ENCODE measurements at regions not wholly inside any gene's neighbourhood (a gene's known extent, or its start where the extent isn't known, plus 50 kb on each side); places are given as distances from the start of the nearest gene placed in this dataset.
A peak's percentile ranks its signal among the peaks of the same experiment; 100 is the strongest.

DNA sequence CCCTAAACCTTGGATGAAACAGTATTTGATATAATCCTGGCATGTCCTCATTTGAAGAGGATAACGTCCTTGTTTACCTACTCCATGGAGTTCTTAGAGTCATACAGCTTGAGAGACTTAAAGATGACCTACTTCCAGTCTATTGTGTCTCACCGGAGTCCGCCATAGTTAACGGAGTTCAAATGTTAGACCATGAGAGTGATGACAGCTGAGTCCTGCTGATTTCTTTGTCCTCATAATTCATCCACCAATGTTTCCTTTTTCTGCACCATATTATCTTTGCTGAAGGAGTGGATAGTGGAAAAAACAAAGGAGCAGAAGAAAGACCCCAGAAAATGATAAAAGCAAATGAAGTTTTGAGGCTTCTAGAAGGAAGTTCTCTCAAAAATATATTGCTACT is 75.8 kb upstream of the HIF1A start:
- no peak overlapping the region for H3K4me2 ChIP-seq (ENCODE audit: low read length)
- no peaks in the 10 kb centered on the region for H3K79me2 ChIP-seq (ENCODE audit: insufficient read depth, low read length)

DNA sequence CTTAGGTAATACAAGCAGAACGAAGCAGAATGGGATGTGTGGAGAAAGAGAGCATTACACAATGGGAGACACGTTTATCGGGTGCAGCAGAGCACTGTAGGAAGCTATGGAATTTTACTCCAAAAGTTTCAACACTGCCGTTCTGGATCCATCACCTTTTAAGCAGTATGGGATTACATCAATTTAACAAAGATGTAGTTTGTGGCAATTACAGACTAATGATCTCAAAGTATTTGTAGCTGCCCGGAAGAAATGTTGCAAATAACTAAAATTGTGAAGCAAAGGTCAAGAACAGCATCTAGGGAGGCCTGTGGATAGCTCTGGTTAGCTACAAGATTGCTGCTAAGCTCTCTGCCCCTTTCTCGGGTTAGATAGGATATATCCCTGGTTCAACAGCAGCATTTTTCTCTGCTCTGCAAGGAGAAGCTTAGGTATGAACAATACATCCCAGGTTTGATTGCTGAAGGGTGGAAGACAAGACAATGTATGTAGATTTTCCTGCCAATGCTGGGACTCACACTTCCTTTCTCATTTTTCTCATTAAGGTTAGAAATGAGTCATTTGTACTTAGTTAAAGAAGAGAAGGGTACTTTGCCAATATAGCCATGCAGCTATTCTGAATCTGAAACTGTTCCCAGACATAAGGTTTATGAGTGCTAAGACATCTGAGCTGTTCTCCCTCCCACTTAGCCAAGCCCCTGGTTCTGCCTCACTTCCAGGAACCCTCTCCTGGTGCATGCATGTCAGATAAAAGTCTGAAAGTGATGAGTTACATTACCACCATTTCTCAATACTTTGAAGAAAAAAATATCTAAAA is 75.0 kb upstream of the HIF1A start:
- TF ChIP-seq, protein P1, sequence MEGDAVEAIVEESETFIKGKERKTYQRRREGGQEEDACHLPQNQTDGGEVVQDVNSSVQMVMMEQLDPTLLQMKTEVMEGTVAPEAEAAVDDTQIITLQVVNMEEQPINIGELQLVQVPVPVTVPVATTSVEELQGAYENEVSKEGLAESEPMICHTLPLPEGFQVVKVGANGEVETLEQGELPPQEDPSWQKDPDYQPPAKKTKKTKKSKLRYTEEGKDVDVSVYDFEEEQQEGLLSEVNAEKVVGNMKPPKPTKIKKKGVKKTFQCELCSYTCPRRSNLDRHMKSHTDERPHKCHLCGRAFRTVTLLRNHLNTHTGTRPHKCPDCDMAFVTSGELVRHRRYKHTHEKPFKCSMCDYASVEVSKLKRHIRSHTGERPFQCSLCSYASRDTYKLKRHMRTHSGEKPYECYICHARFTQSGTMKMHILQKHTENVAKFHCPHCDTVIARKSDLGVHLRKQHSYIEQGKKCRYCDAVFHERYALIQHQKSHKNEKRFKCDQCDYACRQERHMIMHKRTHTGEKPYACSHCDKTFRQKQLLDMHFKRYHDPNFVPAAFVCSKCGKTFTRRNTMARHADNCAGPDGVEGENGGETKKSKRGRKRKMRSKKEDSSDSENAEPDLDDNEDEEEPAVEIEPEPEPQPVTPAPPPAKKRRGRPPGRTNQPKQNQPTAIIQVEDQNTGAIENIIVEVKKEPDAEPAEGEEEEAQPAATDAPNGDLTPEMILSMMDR (IDR thresholded peaks at IDR 0.05; ENCODE audit: insufficient read depth, low read depth, low read length): no peak
- H3K79me2 ChIP-seq (ENCODE audit: insufficient read depth, low read length): no peaks in the 10 kb centered on the region
- H3K9me3 ChIP-seq (ENCODE audit: insufficient read depth, low read depth, low read length): no peaks in the 10 kb centered on the region
- peak overlapping the region; percentile 10 for H3K4me2 ChIP-seq (ENCODE audit: low read length)
- H3K9me3 Mint-ChIP-seq (ENCODE audit: unreplicated experiment): no peaks in the 10 kb centered on the region
- no peaks in the 10 kb centered on the region for H3K27me3 Mint-ChIP-seq (ENCODE audit: low read depth, unreplicated experiment)
- no peaks in the 10 kb centered on the region for H3K36me3 ChIP-seq (ENCODE audit: insufficient read depth, low read length)
- H3K36me3 Mint-ChIP-seq (ENCODE audit: low read depth, unreplicated experiment): no peaks in the 10 kb centered on the region
- H3K4me3 Mint-ChIP-seq (ENCODE audit: unreplicated experiment): no peak overlapping the region
- H3K9ac ChIP-seq (ENCODE audit: low read length): no peak overlapping the region
- DNase-seq (ENCODE audit: low read depth) (peak; percentile 96), FAIRE-seq (no peak)
- peaks cover 26% of the 10 kb centered on the region for H3K4me1 ChIP-seq (ENCODE audit: insufficient read depth, low read length)
- H3K27ac Mint-ChIP-seq (ENCODE audit: unreplicated experiment): peak overlapping the region; percentile 59
- no peak overlapping the region for H3K27ac ChIP-seq (ENCODE audit: low read depth, low read length)
- no peak overlapping the region for H2AFZ ChIP-seq (ENCODE audit: low read depth, low read length)
- H3K27me3 ChIP-seq (ENCODE audit: insufficient read depth, low read length): no peaks in the 10 kb centered on the region
- no peaks in the 10 kb centered on the region for H4K20me1 ChIP-seq (ENCODE audit: insufficient read depth, low read length)
- no peak overlapping the region for H3K4me3 ChIP-seq (ENCODE audit: insufficient read depth, low read depth, low read length)
- peaks cover 33% of the 10 kb centered on the region for H3K4me1 Mint-ChIP-seq (ENCODE audit: low read depth, unreplicated experiment)

More for the DNA sequence above, 75.8 kb upstream of the HIF1A start:
- Mint-ChIP-seq H3K4me3 (ENCODE audit: unreplicated experiment) (no peak overlapping the region), H3K9me3 (ENCODE audit: unreplicated experiment) (no peaks in the 10 kb centered on the region), H3K27ac (ENCODE audit: unreplicated experiment) (no peak overlapping the region), H3K4me1 (ENCODE audit: low read depth, unreplicated experiment) (peaks cover 25% of the 10 kb centered on the region), H3K36me3 (ENCODE audit: low read depth, unreplicated experiment) (no peaks in the 10 kb centered on the region), H3K27me3 (ENCODE audit: low read depth, unreplicated experiment) (no peaks in the 10 kb centered on the region)
- no peaks in the 10 kb centered on the region for H3K36me3 ChIP-seq (ENCODE audit: insufficient read depth, low read length)
- no peak overlapping the region for H2AFZ ChIP-seq (ENCODE audit: low read depth, low read length)
- peaks cover 26% of the 10 kb centered on the region for H3K4me1 ChIP-seq (ENCODE audit: insufficient read depth, low read length)
- TF ChIP-seq, protein P1 (IDR thresholded peaks at IDR 0.05; ENCODE audit: insufficient read depth, low read depth, low read length): no peak
- TF ChIP-seq EZH2 (IDR thresholded peaks at IDR 0.05; ENCODE audit: insufficient read depth, low read length): no peak
- no peaks in the 10 kb centered on the region for H3K9me3 ChIP-seq (ENCODE audit: insufficient read depth, low read depth, low read length)
- no peak overlapping the region for H3K27ac ChIP-seq (ENCODE audit: low read depth, low read length)
- H3K27me3 ChIP-seq (ENCODE audit: insufficient read depth, low read length): no peaks in the 10 kb centered on the region
- no peak overlapping the region for H3K4me3 ChIP-seq (ENCODE audit: insufficient read depth, low read depth, low read length)
- no peak for DNase-seq (ENCODE audit: low read depth)
- H4K20me1 ChIP-seq (ENCODE audit: insufficient read depth, low read length): no peaks in the 10 kb centered on the region
- H3K9ac ChIP-seq (ENCODE audit: low read length): no peak overlapping the region
- no peak for FAIRE-seq

DNA sequence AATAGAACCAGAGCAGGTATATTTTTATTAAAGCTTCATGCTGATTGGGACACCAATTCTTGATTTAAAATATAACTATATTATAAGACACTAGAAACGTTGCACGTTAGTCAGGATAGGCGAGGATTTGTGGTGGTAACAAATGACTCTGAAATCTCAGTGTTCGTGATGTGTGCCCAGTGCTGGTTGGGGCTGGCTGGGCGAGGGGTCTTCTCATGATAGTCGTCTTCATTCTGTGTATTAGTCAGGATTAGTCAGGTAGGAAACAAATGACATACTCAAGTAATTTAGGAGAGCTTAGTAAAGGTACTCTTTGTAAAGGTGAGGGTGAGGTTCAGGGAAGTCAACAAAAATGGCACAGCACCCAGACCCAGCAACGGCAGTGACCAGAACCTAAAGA is 73.9 kb upstream of the HIF1A start:
- H3K27me3 Mint-ChIP-seq (ENCODE audit: low read depth, unreplicated experiment): no peaks in the 10 kb centered on the region
- no peak for DNase-seq (ENCODE audit: low read depth)
- Histone ChIP-seq H3K9me3 (ENCODE audit: insufficient read depth, low read depth, low read length) (no peaks in the 10 kb centered on the region), H3K9ac (ENCODE audit: low read length) (no peak overlapping the region), H3K4me2 (ENCODE audit: low read length) (no peak overlapping the region), H3K4me3 (ENCODE audit: insufficient read depth, low read depth, low read length) (no peak overlapping the region), H4K20me1 (ENCODE audit: insufficient read depth, low read length) (no peaks in the 10 kb centered on the region), H3K27ac (ENCODE audit: low read depth, low read length) (no peak overlapping the region), H3K4me1 (ENCODE audit: insufficient read depth, low read length) (peaks cover 15% of the 10 kb centered on the region), H3K27me3 (ENCODE audit: insufficient read depth, low read length) (no peaks in the 10 kb centered on the region), H2AFZ (ENCODE audit: low read depth, low read length) (no peak overlapping the region), H3K79me2 (ENCODE audit: insufficient read depth, low read length) (no peaks in the 10 kb centered on the region), H3K36me3 (ENCODE audit: insufficient read depth, low read length) (no peaks in the 10 kb centered on the region)
- no peaks in the 10 kb centered on the region for H3K9me3 Mint-ChIP-seq (ENCODE audit: unreplicated experiment)
- TF ChIP-seq, protein P1 (IDR thresholded peaks at IDR 0.05; ENCODE audit: insufficient read depth, low read depth, low read length): no peak
- no peak for TF ChIP-seq EZH2 (IDR thresholded peaks at IDR 0.05; ENCODE audit: insufficient read depth, low read length)
- H3K4me3 Mint-ChIP-seq (ENCODE audit: unreplicated experiment): no peak overlapping the region
- H3K27ac Mint-ChIP-seq (ENCODE audit: unreplicated experiment): peak overlapping the region; percentile 56
- peaks cover 26% of the 10 kb centered on the region for H3K4me1 Mint-ChIP-seq (ENCODE audit: low read depth, unreplicated experiment)
- FAIRE-seq: no peak
- no peaks in the 10 kb centered on the region for H3K36me3 Mint-ChIP-seq (ENCODE audit: low read depth, unreplicated experiment)

All from astrocyte (in vitro differentiated cells and primary cell).